ENCODE measurements at regions not wholly inside any gene's neighbourhood (a gene's known extent, or its start where the extent isn't known, plus 50 kb on each side); places are given as distances from the start of the nearest gene placed in this dataset.

GRCh38 chr4:180455226-180455625, 1788.0 kb upstream of the TENM3 start:
- 66 to 81% (median 69%) methylated on average over 3 of the region's 3 CpGs for WGBS, 5 donors
- intact Hi-C loops (cut with DNase I; ENCODE audit: low total_unique reads) = no loop called here
- H3K36me3 ChIP-seq = no peaks in the 10 kb centered on the region
- H3K4me3 ChIP-seq = no peak overlapping the region
- no peaks in the 10 kb centered on the region for H3K27me3 ChIP-seq (replicated peaks in 1 of 7)
- DNase-seq = no peak
- no peak overlapping the region for H3K27ac ChIP-seq
- H3K9me3 ChIP-seq = no peaks in the 10 kb centered on the region
- no peak for TF ChIP-seq POLR2AphosphoS5 (IDR thresholded peaks at IDR 0.05)
- no peak for TF ChIP-seq CTCF (IDR thresholded peaks at IDR 0.05 in 8 of 11, conservative IDR thresholded peaks at IDR 0.05 in 3 of 11)
- TF ChIP-seq POLR2A (IDR thresholded peaks at IDR 0.05) = no peak
- no peaks in the 10 kb centered on the region for H3K4me1 ChIP-seq

- H3K4me3 ChIP-seq = no peak overlapping the region
- no peaks in the 10 kb centered on the region for H3K36me3 ChIP-seq
- TF ChIP-seq POLR2AphosphoS5 (IDR thresholded peaks at IDR 0.05) (no peak), CTCF (IDR thresholded peaks at IDR 0.05 in 8 of 11, conservative IDR thresholded peaks at IDR 0.05 in 3 of 11) (no peak)
- H3K27ac ChIP-seq = no peak overlapping the region
- no peak for DNase-seq
- WGBS, 5 donors = 82 to 90% (median 87%) methylated on average over 12 of the region's 12 CpGs
- intact Hi-C loops (cut with DNase I; ENCODE audit: low total_unique reads) = no loop called here
- H3K9me3 ChIP-seq = no peaks in the 10 kb centered on the region
- H3K4me1 ChIP-seq = no peaks in the 10 kb centered on the region
- H3K27me3 ChIP-seq (replicated peaks in 1 of 7) = no peaks in the 10 kb centered on the region
Observed at GRCh38 chr4:180456928-180457327, 1786.3 kb upstream of the TENM3 start.

- no peaks in the 10 kb centered on the region for H3K36me3 ChIP-seq
- H3K27me3 ChIP-seq (replicated peaks in 1 of 7) = no peaks in the 10 kb centered on the region
- DNase-seq = no peak
- H3K4me1 ChIP-seq = no peaks in the 10 kb centered on the region
- 94 to 97% (median 95%) methylated on average over 6 of the region's 6 CpGs for WGBS, 5 donors
- intact Hi-C loops (cut with DNase I; ENCODE audit: low total_unique reads) = no loop called here
- no peaks in the 10 kb centered on the region for H3K9me3 ChIP-seq
- no peak overlapping the region for H3K27ac ChIP-seq
- no peak overlapping the region for H3K4me3 ChIP-seq
- no peak for TF ChIP-seq CTCF (IDR thresholded peaks at IDR 0.05 in 8 of 11, conservative IDR thresholded peaks at IDR 0.05 in 3 of 11)
- TF ChIP-seq POLR2AphosphoS5 (IDR thresholded peaks at IDR 0.05) = no peak
- no peak for TF ChIP-seq POLR2A (IDR thresholded peaks at IDR 0.05)
Observed at GRCh38 chr4:180462116-180462515, 1781.1 kb upstream of the TENM3 start.

GRCh38 chr4:180465364-180465763, 1777.8 kb upstream of the TENM3 start:
- Histone ChIP-seq H3K27me3 (replicated peaks in 1 of 7) (no peaks in the 10 kb centered on the region), H3K4me1 (no peaks in the 10 kb centered on the region), H3K27ac (no peak overlapping the region), H3K36me3 (no peaks in the 10 kb centered on the region), H3K9me3 (peaks cover 0 to 11% (median 0%) of the 10 kb centered on the region in 8 donors), H3K4me3 (no peak overlapping the region)
- TF ChIP-seq CTCF (IDR thresholded peaks at IDR 0.05 in 8 of 11, conservative IDR thresholded peaks at IDR 0.05 in 3 of 11) (no peak), POLR2A (IDR thresholded peaks at IDR 0.05) (no peak), POLR2AphosphoS5 (IDR thresholded peaks at IDR 0.05) (no peak)
- 76 to 94% (median 89%) methylated on average over 3 of the region's 3 CpGs for WGBS, 5 donors
- no peak for DNase-seq
- intact Hi-C loops (cut with DNase I; ENCODE audit: low total_unique reads) = no loop called here
